Stimulated activated CD8-positive, alpha-beta memory T cell treated with anti-CD3 and anti-CD28 coated beads, Interleukin-4, amount 100 ng/mL, for 1 hour (primary cell): ENCODE measurements at regions not wholly inside any gene's neighbourhood (a gene's known extent, or its start where the extent isn't known, plus 50 kb on each side); places are given as distances from the start of the nearest gene placed in this dataset.

Experiments used
- DNase-seq, 2 donors: peaks; one replicate each; pipeline ENCODE4 v3.0.0-alpha.2; 2020; ENCODE audit warnings: low read depth in 2 of 2, low spot score in 1 of 2

DNA sequence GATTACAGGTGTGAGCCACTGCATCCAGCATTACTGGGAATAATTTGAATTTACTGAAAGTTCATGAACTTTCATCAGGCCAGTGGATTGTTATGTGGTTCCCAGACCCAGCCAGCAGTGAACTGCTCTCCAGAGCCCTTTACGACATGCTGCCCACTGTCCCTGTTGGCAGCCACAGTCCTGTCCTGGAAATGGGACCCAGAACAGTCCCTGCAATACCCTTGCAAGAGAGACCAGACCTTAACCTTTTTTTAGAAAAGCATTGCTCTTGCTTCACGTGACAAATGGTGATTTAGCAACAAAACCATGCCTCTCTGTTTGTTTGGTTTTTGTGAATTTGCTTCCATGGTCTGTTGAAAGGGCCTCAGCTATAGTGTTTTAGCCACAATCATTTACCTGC lies 367.3 kb upstream of the C2CD4B start:
- no peak for DNase-seq

GRCh38 chr15:62533687-62534086 lies 368.6 kb upstream of the C2CD4B start:
- no peak for DNase-seq

DNA sequence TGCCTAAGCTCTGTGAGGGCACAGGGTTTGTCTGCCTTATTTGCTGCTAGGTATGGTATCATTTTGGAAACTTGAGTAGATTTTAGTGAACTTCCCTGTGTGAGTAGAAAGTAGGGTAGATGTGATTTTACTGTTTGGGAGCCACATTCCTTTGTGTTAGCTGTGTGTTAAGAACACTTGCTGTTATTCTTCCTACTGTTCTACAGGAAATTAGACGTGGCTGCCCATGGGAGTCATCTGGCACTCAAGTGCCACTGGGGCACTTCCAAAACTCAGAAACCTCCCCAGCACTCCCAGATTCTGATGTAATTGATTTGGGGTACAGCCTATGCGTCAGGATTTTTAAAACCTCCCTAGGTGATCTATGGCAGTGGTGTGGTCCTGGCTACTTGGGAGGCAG lies 369.9 kb upstream of the C2CD4B start:
- no peak for DNase-seq

GRCh38 chr15:62539236-62539635 lies 374.2 kb upstream of the C2CD4B start:
- DNase-seq = no peak

DNA sequence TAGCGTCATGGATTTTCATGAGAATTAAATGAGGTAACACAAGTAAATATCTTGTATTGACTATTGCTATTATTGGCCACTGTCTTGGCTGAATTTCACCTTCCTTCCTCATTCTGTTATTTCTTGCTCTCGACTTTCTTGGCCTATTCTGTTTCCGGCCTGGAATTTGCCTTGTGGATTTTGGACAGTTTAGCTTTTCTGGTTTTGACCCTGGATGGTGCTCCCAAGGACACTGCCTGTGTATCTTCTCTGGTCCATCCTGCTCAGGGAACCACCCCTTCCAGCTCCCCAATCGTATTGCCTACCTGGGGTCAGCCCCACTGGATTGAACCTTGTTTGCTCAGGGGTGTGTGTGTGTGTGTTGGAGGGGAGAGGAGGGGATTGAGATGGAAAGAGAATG lies 376.2 kb upstream of the C2CD4B start:
- DNase-seq = no peak

DNA sequence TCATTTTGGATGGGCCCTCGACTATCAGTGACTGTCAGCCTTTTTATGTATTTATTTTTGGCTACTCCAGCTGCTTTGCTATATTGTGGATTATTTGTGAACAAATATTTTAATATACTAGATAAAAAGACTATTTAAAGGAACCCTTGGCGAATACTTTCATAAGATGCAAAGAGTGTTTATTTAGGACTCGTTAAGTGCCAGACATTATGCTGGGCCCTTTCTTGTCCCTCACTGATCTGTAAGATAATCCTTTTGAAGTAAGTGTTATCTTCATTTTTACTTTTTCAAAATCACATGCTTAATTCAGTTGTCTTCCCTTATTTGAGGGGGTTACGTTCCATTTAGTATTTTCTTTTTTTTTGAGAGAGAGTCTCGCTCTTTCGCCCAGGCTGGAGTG lies 376.8 kb upstream of the C2CD4B start:
- DNase-seq = no peak

DNA sequence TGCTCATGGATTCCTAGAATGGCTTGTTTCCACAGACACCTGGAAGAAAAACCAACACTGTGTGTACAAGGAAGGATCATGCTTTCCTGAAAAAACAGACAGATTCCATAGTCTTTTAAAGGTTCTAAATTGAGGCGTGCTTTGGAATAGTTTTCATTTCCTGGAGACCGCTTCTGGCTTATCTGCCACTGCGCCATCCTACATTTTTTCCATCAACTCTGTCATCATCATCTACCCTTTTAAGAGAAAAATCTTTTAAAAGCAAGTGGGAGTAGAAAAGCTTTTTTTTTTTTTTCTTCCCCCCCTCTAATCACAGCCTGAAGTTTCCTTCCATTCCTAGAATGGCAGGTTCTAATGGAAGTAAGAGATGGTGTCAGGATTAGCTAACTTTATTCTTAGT lies 379.4 kb upstream of the C2CD4B start:
- no peak for DNase-seq

DNA sequence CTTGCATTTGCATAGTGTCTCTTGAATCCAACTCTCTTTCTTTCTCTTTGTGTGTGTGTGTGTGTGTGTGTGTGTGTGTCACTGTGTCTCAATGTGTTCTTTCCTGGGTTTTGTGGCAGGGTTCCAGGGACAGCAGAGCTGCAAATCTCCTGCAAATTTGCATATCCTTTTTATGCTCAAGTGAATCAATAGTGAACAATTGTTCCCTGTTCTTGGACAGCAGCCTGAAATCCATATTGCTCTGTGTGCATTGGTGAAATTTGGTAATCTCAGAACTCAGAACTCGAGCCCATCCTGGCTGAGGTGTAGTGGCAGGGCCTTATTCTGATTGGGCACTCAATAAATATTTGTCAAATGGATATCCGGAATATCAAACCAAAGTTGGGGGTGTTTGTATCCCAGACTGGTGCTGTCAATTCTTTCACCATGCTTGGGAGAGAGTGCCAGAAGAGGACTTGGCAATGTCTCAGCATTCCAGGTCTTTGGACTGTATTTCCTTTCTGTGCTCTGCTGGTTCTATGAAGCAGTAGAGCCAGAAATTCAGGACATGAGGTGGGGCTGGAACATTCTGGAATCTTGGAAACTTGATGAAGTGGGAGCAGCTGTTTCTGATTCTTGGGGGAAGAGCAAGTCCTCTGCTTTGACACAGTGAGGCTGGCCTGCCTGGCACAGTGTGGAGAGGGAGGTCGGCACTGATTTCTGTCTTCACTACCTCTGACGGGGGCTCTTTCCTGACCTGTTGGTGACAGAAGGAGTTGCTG lies 380.6 kb upstream of the C2CD4B start:
- DNase-seq = no peak

DNA sequence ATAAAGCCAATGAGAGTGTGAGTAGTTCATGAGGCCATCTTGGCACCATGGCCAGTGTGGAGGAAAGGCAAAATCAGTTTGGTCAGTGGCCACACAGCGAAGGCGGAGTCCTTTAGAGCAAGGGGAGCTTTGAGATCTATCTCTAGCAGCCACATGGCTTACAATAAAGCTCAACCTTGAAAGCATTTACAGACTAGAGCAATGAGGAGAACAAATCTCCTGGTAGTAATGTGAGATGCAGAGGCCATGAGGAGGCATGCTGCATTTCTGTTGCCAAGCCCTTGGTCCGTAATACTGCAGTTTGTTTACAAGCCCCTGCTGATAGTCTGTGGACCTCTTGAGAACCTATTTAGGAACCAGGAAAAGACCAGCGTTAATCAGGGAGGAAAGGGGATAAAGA lies 381.5 kb upstream of the C2CD4B start:
- DNase-seq = no peak

- DNase-seq = no peak
Observed at GRCh38 chr15:62547584-62547983, 382.5 kb upstream of the C2CD4B start.

DNA sequence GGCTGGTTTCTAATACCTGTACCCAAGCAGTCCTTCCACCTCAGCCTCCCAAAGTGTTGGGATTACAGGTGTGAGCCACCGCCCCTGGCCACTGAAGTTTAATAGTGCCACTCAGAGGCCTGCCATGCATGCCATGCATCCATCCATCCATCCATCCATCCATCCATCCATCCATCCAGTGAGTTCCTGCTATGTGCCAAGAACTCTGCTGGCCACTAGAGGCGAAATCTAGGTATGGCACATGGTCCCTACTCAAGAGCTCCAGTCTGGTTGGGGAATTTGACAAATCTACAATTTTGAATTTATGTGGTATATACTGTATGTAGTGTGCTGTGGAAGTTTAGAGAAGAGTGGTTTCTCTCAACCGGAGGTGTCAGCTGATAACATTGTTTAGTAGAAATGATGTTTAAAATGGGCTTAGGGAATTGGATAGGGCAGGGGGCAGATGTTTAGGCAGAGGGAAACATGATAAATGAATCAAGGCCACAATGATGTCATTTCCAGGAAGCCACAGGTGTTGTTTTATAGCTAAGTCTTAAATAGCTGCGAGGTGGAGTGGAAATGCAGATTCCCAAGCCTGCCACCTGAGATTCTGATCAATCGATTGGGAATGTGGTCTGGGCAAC lies 384.4 kb upstream of the C2CD4B start:
- no peak for DNase-seq

DNA sequence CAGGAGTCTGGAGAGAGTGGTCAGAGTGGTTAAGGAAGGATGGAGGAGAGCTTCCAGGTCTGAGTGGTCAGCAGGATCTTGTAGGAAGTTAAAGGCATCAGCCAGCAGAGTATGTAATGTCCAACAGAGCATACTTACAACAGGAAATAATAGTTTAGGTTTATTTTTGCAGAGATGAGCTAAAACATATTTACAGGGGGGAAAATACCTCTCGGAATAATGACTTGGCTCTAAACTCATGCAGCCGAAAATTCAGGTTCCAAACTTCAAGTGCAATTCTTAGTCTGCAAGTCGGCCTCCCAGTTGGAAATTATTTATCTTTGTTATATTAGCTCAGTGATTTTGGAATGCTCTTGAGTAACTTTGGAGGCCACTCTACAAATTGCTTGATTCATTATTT lies 385.0 kb upstream of the C2CD4B start:
- no peak for DNase-seq

DNA sequence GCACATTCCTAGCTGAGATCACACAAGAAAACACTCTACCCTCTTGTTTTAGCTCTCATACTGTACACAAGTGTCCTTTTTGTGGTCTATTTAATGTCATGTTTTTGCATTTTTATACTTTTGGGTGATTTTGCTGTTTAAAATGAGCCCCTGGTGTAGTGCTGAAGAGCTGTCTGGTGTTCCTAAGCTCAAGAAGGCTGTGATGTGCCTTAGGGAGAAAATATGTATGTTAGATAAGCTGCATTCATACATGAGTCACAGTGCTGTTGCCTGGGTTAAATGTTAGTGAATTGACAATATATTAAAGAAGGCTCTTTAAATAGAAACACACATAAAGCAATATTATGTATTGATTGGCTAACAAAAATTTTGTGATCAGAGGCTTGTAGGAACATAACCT lies 387.4 kb upstream of the C2CD4B start:
- DNase-seq = no peak

GRCh38 chr15:62553911-62554563 lies 389.0 kb upstream of the C2CD4B start:
- no peak for DNase-seq

DNA sequence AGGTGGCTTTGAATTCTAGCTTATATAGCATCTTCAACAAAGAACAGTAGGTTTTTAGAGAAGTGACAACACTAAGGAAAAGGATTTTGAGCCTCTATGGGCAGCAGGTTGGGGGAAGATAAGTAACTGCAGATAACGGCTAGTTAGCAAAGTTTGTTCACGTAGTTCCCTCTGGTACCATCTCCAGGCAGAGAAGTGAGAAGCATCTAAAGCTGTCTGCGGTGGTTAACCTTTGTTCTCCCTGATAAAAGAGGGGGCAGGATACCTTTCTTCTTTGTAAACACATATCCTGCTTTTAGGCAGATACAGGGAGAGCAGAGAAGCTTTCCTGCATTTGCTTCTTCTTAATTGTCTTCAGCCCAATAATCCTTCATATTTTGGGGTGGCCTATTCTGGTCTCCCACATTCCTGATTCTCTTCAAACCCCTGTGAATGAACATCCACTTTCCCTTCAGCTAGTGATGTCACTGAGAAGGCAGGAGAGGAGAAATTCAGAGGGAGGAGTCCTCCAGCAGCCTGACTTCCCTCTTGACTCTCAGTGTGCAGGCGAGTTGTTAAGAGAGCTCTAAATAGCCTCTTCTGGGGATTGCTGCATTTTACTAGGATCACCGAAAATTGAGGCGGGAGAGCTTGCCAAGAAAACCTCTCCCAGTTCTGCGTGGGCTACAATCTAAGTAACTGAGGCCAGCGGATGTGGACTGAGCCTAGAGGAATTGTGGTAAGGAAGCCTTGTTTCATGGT lies 393.7 kb upstream of the C2CD4B start:
- DNase-seq = no peak

GRCh38 chr15:62559381-62559733 lies 394.3 kb upstream of the C2CD4B start:
- no peak for DNase-seq

GRCh38 chr15:62561059-62561519 lies 396.0 kb upstream of the C2CD4B start:
- DNase-seq = no peak

- DNase-seq = no peak
Observed at GRCh38 chr15:62561571-62561970, 396.5 kb upstream of the C2CD4B start.

- no peak for DNase-seq
Observed at GRCh38 chr15:62564886-62565633, 400.0 kb upstream of the C2CD4B start.

DNA sequence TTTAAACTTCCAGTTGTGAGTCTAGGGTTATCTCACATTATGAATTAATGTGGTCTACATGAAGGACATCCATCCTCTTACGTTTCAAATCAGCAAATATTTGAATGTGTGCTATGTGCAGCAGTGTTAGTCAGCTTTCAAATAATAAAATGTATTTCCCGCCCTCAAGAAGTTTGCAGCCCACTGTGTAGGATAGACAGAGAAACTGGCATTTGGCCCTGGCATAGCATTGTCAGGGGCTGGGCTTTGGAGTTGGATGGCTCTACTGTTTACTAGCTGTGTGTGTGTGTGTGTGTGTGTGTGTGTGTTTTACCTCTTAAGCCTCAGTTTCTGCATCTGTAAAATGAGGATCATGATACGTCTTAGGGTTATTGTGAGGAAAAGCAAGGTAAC lies 400.5 kb upstream of the C2CD4B start:
- DNase-seq = no peak

- no peak for DNase-seq
Observed at GRCh38 chr15:62566248-62566647, 401.2 kb upstream of the C2CD4B start.
